GM23248 (cell line): ENCODE measurements at regions not wholly inside any gene's neighbourhood (a gene's known extent, or its start where the extent isn't known, plus 50 kb on each side); places are given as distances from the start of the nearest gene placed in this dataset.
A peak's percentile ranks its signal among the peaks of the same experiment; 100 is the strongest.

Experiments used
- DNase-seq: peaks from one replicate; pipeline ENCODE4 v3.0.0-alpha.2; 2015
- H2AFZ ChIP-seq: fragments of 200-600 bp; sonication (generic); 2 replicates; pipeline ENCODE4 v1.6.1; 2016; ENCODE audit warnings: antibody characterized with exemption
- H3F3A ChIP-seq: fragments of 200-600 bp; sonication (generic); 2 replicates; pipeline ENCODE4 v1.6.1; 2016; ENCODE audit warnings: mild to moderate bottlenecking, antibody characterized with exemption, mixed run types; ENCODE audit not compliant: insufficient read depth
- H3K27ac ChIP-seq: fragments of 200-600 bp; sonication (generic); 2 replicates; pipeline ENCODE4 v1.5.1; 2016; ENCODE audit warnings: mild to moderate bottlenecking
- H3K27me3 ChIP-seq: fragments of 200-600 bp; sonication (generic); replicated peaks from 2 replicates; pipeline ENCODE4 v1.6.1; 2016; ENCODE audit warnings: mild to moderate bottlenecking; ENCODE audit not compliant: insufficient read depth
- H3K36me3 ChIP-seq: fragments of 200-600 bp; sonication (generic); 2 replicates; pipeline ENCODE4 v1.6.1; 2016; ENCODE audit warnings: low read depth, mild to moderate bottlenecking
- H3K4me1 ChIP-seq: fragments of 200-600 bp; sonication (generic); 2 replicates; pipeline ENCODE4 v1.6.1; 2016; ENCODE audit warnings: mild to moderate bottlenecking; ENCODE audit not compliant: insufficient read depth
- H3K4me2 ChIP-seq: fragments of 200-600 bp; sonication (generic); one replicate; pipeline ENCODE4 v1.6.1; 2016; ENCODE audit warnings: mild to moderate bottlenecking; ENCODE audit not compliant: unreplicated experiment
- H3K4me3 ChIP-seq: fragments of 200-600 bp; sonication (generic); 2 replicates; pipeline ENCODE4 v1.5.1; 2016; ENCODE audit warnings: mild to moderate bottlenecking
- H3K79me2 ChIP-seq: fragments of 200-600 bp; sonication (generic); 2 replicates; pipeline ENCODE4 v1.6.1; 2016; ENCODE audit warnings: mild to moderate bottlenecking; ENCODE audit not compliant: insufficient read depth
- H3K9ac ChIP-seq: fragments of 200-600 bp; sonication (generic); 2 replicates; pipeline ENCODE4 v1.6.1; 2016; ENCODE audit warnings: mild to moderate bottlenecking
- H3K9me2 ChIP-seq: fragments of 200-600 bp; sonication (generic); 2 replicates; pipeline ENCODE4 v1.6.1; 2016; ENCODE audit warnings: mixed run types, mild to moderate bottlenecking, moderate library complexity; ENCODE audit not compliant: insufficient read depth
- H3K9me3 ChIP-seq: fragments of 200-600 bp; sonication (generic); one replicate; pipeline ENCODE4 v1.6.1; 2017; ENCODE audit warnings: low read depth
- H4K20me1 ChIP-seq: fragments of 200-600 bp; sonication (generic); 2 replicates; pipeline ENCODE4 v1.6.0; 2016; ENCODE audit not compliant: insufficient read depth
- EZH2 ChIP-seq: fragments of 200-600 bp; sonication (generic); IDR thresholded peaks from 2 replicates; pipeline ENCODE4 v1.6.1; 2018; ENCODE audit warnings: antibody characterized with exemption, mild to moderate bottlenecking; ENCODE audit not compliant: insufficient read depth, poor library complexity, severe bottlenecking
- EZH2phosphoT487 ChIP-seq: fragments of 200-600 bp; sonication (generic); IDR thresholded peaks from 2 replicates; pipeline ENCODE4 v1.6.1; 2018; ENCODE audit warnings: antibody characterized with exemption, moderate library complexity, mild to moderate bottlenecking, low read depth; ENCODE audit not compliant: insufficient read depth
- WGBS, 2 experiments: methylation state at CpG; one replicate each; pipeline ENCODE4 v1.1.6; 2015 to 2017; ENCODE audit warnings: low lambda C conversion rate in 2 of 2, low coverage in 1 of 2; ENCODE audit errors: missing lambda C conversion rate in 2 of 2; 5-methylcytosine and 5-hydroxymethylcytosine counted together
- in situ Hi-C: fragments of 300-500 bp; cut with MboI; formaldehyde crosslinking; loops from 2 replicates; pipeline ENCODE4 v1.15.0; 2020

GRCh38 chr4:63583007-63583406, 826.2 kb downstream of the TECRL start:
- in situ Hi-C loops: no loop called here
- Histone ChIP-seq H3K27me3 (no peaks in the 10 kb centered on the region), H3K9me3 (no peaks in the 10 kb centered on the region), H3K4me1 (no peaks in the 10 kb centered on the region), H3K27ac (no peak overlapping the region), H3K4me3 (no peak overlapping the region), H4K20me1 (no peaks in the 10 kb centered on the region), H3K79me2 (no peaks in the 10 kb centered on the region), H3K4me2 (no peak overlapping the region), H3K9me2 (no peaks in the 10 kb centered on the region), H3F3A (no peaks in the 10 kb centered on the region), H3K9ac (no peak overlapping the region), H2AFZ (no peak overlapping the region), H3K36me3 (no peaks in the 10 kb centered on the region)
- no peak for TF ChIP-seq EZH2
- no peak for TF ChIP-seq EZH2phosphoT487
- no peak for DNase-seq

GRCh38 chr4:63580796-63581475, 828.3 kb downstream of the TECRL start:
- 10 to 14% methylated on average over 1 of the region's 1 CpG for WGBS, 2 experiments
- no peak overlapping the region for H3K4me2 ChIP-seq
- no peak overlapping the region for H3K27ac ChIP-seq
- no peaks in the 10 kb centered on the region for H3K36me3 ChIP-seq
- H3K9me3 ChIP-seq: no peaks in the 10 kb centered on the region
- no peak overlapping the region for H2AFZ ChIP-seq
- H4K20me1 ChIP-seq: no peaks in the 10 kb centered on the region
- TF ChIP-seq EZH2 (no peak), EZH2phosphoT487 (no peak)
- no peaks in the 10 kb centered on the region for H3K79me2 ChIP-seq
- no peak overlapping the region for H3K4me3 ChIP-seq
- no peaks in the 10 kb centered on the region for H3F3A ChIP-seq
- H3K9ac ChIP-seq: no peak overlapping the region
- H3K9me2 ChIP-seq: no peaks in the 10 kb centered on the region
- DNase-seq: no peak
- no peaks in the 10 kb centered on the region for H3K4me1 ChIP-seq
- H3K27me3 ChIP-seq: no peaks in the 10 kb centered on the region
- in situ Hi-C loops: no loop called here

GRCh38 chr4:63578383-63578782, 830.9 kb downstream of the TECRL start:
- H3K4me2 ChIP-seq: no peak overlapping the region
- no peak overlapping the region for H3K4me3 ChIP-seq
- H3K9me2 ChIP-seq: no peaks in the 10 kb centered on the region
- no peak overlapping the region for H2AFZ ChIP-seq
- no peak overlapping the region for H3K9ac ChIP-seq
- H3K4me1 ChIP-seq: no peaks in the 10 kb centered on the region
- H3K27me3 ChIP-seq: no peaks in the 10 kb centered on the region
- no peaks in the 10 kb centered on the region for H3F3A ChIP-seq
- H3K9me3 ChIP-seq: no peaks in the 10 kb centered on the region
- no peaks in the 10 kb centered on the region for H3K36me3 ChIP-seq
- in situ Hi-C loops: no loop called here
- DNase-seq: peak; percentile 3
- H3K79me2 ChIP-seq: no peaks in the 10 kb centered on the region
- H3K27ac ChIP-seq: no peak overlapping the region
- no peaks in the 10 kb centered on the region for H4K20me1 ChIP-seq
- no peak for TF ChIP-seq EZH2phosphoT487
- TF ChIP-seq EZH2: no peak

GRCh38 chr4:63566658-63567057, 842.6 kb downstream of the TECRL start:
- no peaks in the 10 kb centered on the region for H3F3A ChIP-seq
- H3K27ac ChIP-seq: no peak overlapping the region
- in situ Hi-C loops: no loop called here
- H3K9me3 ChIP-seq: no peaks in the 10 kb centered on the region
- H3K9me2 ChIP-seq: no peaks in the 10 kb centered on the region
- H3K4me1 ChIP-seq: no peaks in the 10 kb centered on the region
- no peak overlapping the region for H2AFZ ChIP-seq
- 0 to 2% methylated on average over 2 of the region's 2 CpGs for WGBS, 2 experiments
- no peaks in the 10 kb centered on the region for H3K27me3 ChIP-seq
- H3K4me3 ChIP-seq: no peak overlapping the region
- no peak overlapping the region for H3K4me2 ChIP-seq
- no peaks in the 10 kb centered on the region for H3K79me2 ChIP-seq
- H3K9ac ChIP-seq: no peak overlapping the region
- TF ChIP-seq EZH2 (no peak), EZH2phosphoT487 (no peak)
- DNase-seq: no peak
- H4K20me1 ChIP-seq: no peaks in the 10 kb centered on the region
- no peaks in the 10 kb centered on the region for H3K36me3 ChIP-seq

- WGBS, 2 experiments: 19 to 25% methylated on average over 4 of the region's 4 CpGs
Measured at GRCh38 chr4:63563288-63564014, 845.8 kb downstream of the TECRL start.

More at GRCh38 chr4:63563288-63564014, 845.8 kb downstream of the TECRL start:
- H3K79me2 ChIP-seq: no peaks in the 10 kb centered on the region
- no peak for DNase-seq
- H3K9ac ChIP-seq: no peak overlapping the region
- TF ChIP-seq EZH2phosphoT487 (no peak), EZH2 (no peak)
- H3K27ac ChIP-seq: no peak overlapping the region
- no peaks in the 10 kb centered on the region for H3K27me3 ChIP-seq
- no peaks in the 10 kb centered on the region for H3K36me3 ChIP-seq
- no peaks in the 10 kb centered on the region for H4K20me1 ChIP-seq
- H3F3A ChIP-seq: no peaks in the 10 kb centered on the region
- no peaks in the 10 kb centered on the region for H3K9me3 ChIP-seq
- H2AFZ ChIP-seq: no peak overlapping the region
- in situ Hi-C loops: no loop called here
- H3K4me3 ChIP-seq: no peak overlapping the region
- no peaks in the 10 kb centered on the region for H3K4me1 ChIP-seq
- no peaks in the 10 kb centered on the region for H3K9me2 ChIP-seq
- no peak overlapping the region for H3K4me2 ChIP-seq
